Transverse colon (tissue), 4 donors: ENCODE measurements at regions not wholly inside any gene's neighbourhood (a gene's known extent, or its start where the extent isn't known, plus 50 kb on each side); places are given as distances from the start of the nearest gene placed in this dataset.

Experiments used
- DNase-seq: peaks from one replicate; pipeline ENCODE4 v3.0.0-alpha.2; 2019
- H3K27ac ChIP-seq, 4 donors: fragments of 200-600 bp; sonication (generic); 2 replicates each; pipeline ENCODE4 v1.5.1; 2016 to 2018; ENCODE audit warnings: inconsistent platforms in 4 of 4
- H3K27me3 ChIP-seq: fragments of 200-600 bp; sonication (generic); 2 replicates; pipeline ENCODE4 v1.5.1; 2017; ENCODE audit warnings: inconsistent platforms
- H3K36me3 ChIP-seq, 4 donors: fragments of 200-600 bp; sonication (generic); 2 replicates each; pipeline ENCODE4 v1.5.1; 2017 to 2019; ENCODE audit warnings: inconsistent platforms in 4 of 4
- H3K4me1 ChIP-seq, 4 donors: fragments of 200-600 bp; sonication (generic); 2 replicates each; pipeline ENCODE4 v1.5.1; 2017 to 2020; ENCODE audit warnings: inconsistent platforms in 4 of 4
- H3K4me3 ChIP-seq, 4 donors: fragments of 200-600 bp; sonication (generic); 1 replicate in 1 of 4; 2 replicates in 3 of 4; pipeline versions ENCODE4 v1.5.1 to v1.6.1; 2017 to 2019; ENCODE audit warnings: inconsistent platforms in 4 of 4
- H3K9me3 ChIP-seq, 2 donors: fragments of 200-600 bp; sonication (generic); 2 replicates each; pipeline ENCODE4 v1.5.1; 2017 to 2019; ENCODE audit warnings: inconsistent platforms in 2 of 2
- CTCF ChIP-seq, 5 experiments: fragments of 200-600 bp in 3 of 5; fragments of 450-650 bp in 2 of 5; sonication (generic) in 3 of 5; IDR thresholded peaks; 1 replicate in 2 of 5; 2 replicates in 3 of 5; pipeline ENCODE4 v1.5.1; 2016 to 2017; ENCODE audit warnings: antibody characterized with exemption in 5 of 5, inconsistent platforms in 3 of 5, mild to moderate bottlenecking in 2 of 5, moderate library complexity in 1 of 5
- EP300 ChIP-seq: sonication (generic); formaldehyde crosslinking; IDR thresholded peaks from one replicate; pipeline ENCODE4 v1.6.1; 2017; ENCODE audit warnings: antibody characterized with exemption, low read depth
- POLR2A ChIP-seq: fragments of 450-650 bp; IDR thresholded peaks from one replicate; pipeline ENCODE4 v1.6.1; 2016; ENCODE audit warnings: antibody characterized with exemption, mild to moderate bottlenecking, moderate library complexity
- POLR2AphosphoS5 ChIP-seq, 3 donors: sonication (generic); formaldehyde crosslinking; IDR thresholded peaks; one replicate each; pipeline ENCODE4 v1.6.1; 2016; ENCODE audit warnings: antibody characterized with exemption in 3 of 3
- WGBS, 2 donors: methylation state at CpG; one replicate each; pipeline ENCODE4 v1.1.5; 2018; ENCODE audit warnings: low coverage in 1 of 2; 5-methylcytosine and 5-hydroxymethylcytosine counted together
- in situ Hi-C, 4 donors: fragments of 200-750 bp; cut with MboI; loops; one replicate each; pipeline versions ENCODE4 v1.15.0 to v1.15.1; 2017; ENCODE audit warnings: low sequenced_read_pairs in 3 of 4, low pct_ligation_motif_present in 1 of 4, low pct_unique_long_range_greater_than_20kb in 1 of 4
- intact Hi-C: fragments of 100-400 bp; cut with DNase I; formaldehyde crosslinking; loops from one replicate; pipeline ENCODE4 v1.15.1; 2023; ENCODE audit warnings: low total_unique reads

DNA sequence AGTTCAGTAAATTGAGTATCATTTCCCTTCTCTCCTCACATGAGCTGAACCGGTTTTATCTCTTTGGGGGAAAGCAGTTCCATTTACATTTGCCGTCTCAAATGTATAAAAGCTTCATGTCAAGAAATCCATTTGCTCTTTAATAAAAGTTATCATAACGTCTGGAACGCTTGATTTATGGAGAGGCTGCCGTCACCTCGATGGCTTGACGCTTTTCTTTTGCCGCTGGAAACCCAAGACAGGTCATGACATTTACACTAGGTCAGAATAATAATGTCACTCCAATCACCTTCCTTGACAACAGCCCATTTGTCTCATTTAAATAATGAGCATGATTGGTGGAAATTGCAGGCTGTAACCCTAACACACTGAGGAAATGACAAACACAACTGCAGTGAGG lies 443.4 kb downstream of the IRX1 start:
- Histone ChIP-seq H3K27me3 (no peaks in the 10 kb centered on the region), H3K4me3 (no peak overlapping the region), H3K36me3 (no peaks in the 10 kb centered on the region), H3K4me1 (no peaks in the 10 kb centered on the region), H3K27ac (no peak overlapping the region), H3K9me3 (no peaks in the 10 kb centered on the region)
- in situ Hi-C loops, result no loop called here
- WGBS, 2 donors, result 66% methylated on average over 8 of the region's 8 CpGs
- intact Hi-C loops, result no loop called here
- DNase-seq, result no peak
- TF ChIP-seq EP300 (no peak), CTCF (IDR thresholded peaks at IDR 0.05) (no peak), POLR2A (no peak), POLR2AphosphoS5 (IDR thresholded peaks at IDR 0.05) (no peak)

- H3K27ac ChIP-seq, result no peak overlapping the region
- H3K4me3 ChIP-seq, result no peak overlapping the region
- WGBS, 2 donors, result 63% methylated on average over 2 of the region's 2 CpGs; no CpG with 5 or more reads in 1 of the 2 donors
- no peaks in the 10 kb centered on the region for H3K27me3 ChIP-seq
- H3K36me3 ChIP-seq, result no peaks in the 10 kb centered on the region
- no peaks in the 10 kb centered on the region for H3K9me3 ChIP-seq
- in situ Hi-C loops (no loop called here), intact Hi-C loops (no loop called here)
- DNase-seq, result no peak
- TF ChIP-seq POLR2A, result no peak
- TF ChIP-seq CTCF (IDR thresholded peaks at IDR 0.05), result no peak
- TF ChIP-seq POLR2AphosphoS5 (IDR thresholded peaks at IDR 0.05), result no peak
- TF ChIP-seq EP300, result no peak
- H3K4me1 ChIP-seq, result no peaks in the 10 kb centered on the region
These were observed 446.7 kb downstream of the IRX1 start for GRCh38 chr5:4042311-4042710.

DNA sequence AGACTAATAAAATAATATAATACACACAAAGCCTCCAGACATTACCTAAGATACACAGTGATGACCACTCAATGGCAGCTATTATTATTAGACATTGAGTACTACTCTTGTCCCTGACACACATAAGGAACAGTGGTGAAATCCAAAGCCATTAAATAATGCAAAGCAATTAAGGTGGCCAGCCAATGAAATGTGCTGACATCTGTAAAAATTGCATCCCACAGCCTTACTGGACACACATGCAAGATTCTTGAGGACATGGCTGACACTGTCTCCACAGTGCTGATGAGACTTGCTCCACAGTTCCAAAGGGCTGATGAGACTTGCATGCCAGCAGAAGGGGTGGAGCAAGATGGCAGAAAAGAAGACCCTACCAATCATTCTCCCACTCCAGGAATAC lies 447.5 kb downstream of the IRX1 start:
- Histone ChIP-seq H3K4me3 (no peak overlapping the region), H3K27ac (no peak overlapping the region), H3K4me1 (no peaks in the 10 kb centered on the region), H3K27me3 (no peaks in the 10 kb centered on the region), H3K36me3 (no peaks in the 10 kb centered on the region), H3K9me3 (no peaks in the 10 kb centered on the region)
- intact Hi-C loops (no loop called here), in situ Hi-C loops (no loop called here)
- DNase-seq, result no peak
- TF ChIP-seq EP300 (no peak), POLR2A (no peak), POLR2AphosphoS5 (IDR thresholded peaks at IDR 0.05) (no peak), CTCF (IDR thresholded peaks at IDR 0.05) (no peak)

DNA sequence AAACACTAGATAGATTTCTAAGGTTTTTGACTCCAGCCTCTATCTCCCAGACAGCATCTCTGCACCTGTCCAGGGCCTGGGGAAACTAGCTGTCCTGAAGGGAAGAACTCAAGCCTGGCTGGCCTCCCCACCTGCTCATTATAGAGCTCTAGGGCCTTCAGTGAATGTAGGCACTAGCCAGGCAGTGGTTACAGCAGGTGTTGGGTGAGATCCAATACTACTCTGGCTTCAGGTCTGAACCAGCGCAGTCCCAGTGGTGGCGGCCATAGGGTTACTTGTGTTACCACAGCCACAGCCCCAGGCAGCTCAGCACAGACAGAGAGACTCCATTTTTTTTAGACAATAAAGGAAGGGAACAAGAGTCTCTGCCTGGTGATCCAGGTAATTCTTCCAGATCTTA lies 449.2 kb downstream of the IRX1 start:
- intact Hi-C loops, result no loop called here
- in situ Hi-C loops, result no loop called here
- no peak for DNase-seq
- Histone ChIP-seq H3K9me3 (no peaks in the 10 kb centered on the region), H3K36me3 (no peaks in the 10 kb centered on the region), H3K4me3 (no peak overlapping the region), H3K27ac (no peak overlapping the region), H3K4me1 (no peaks in the 10 kb centered on the region), H3K27me3 (no peaks in the 10 kb centered on the region)
- WGBS, 2 donors, result 93 to 100% methylated on average over 2 of the region's 2 CpGs
- TF ChIP-seq POLR2A, result no peak
- no peak for TF ChIP-seq CTCF (IDR thresholded peaks at IDR 0.05)
- TF ChIP-seq POLR2AphosphoS5 (IDR thresholded peaks at IDR 0.05), result no peak
- TF ChIP-seq EP300, result no peak
